NCI-H2029 treated with DMSO at 0.1 percent for 48 hours (cell line): ENCODE measurements at regions not wholly inside any gene's neighbourhood (a gene's known extent, or its start where the extent isn't known, plus 50 kb on each side); places are given as distances from the start of the nearest gene placed in this dataset.
"Not testable (repeated sequence)": the region's sequence is repeated elsewhere in the genome, so short reads cannot be mapped to it uniquely, and the experiment has no call there.

Experiments
- DNase-seq: peaks from one replicate; lab custom pipeline; 2025; lab: John Stamatoyannopoulos, UW

DNA sequence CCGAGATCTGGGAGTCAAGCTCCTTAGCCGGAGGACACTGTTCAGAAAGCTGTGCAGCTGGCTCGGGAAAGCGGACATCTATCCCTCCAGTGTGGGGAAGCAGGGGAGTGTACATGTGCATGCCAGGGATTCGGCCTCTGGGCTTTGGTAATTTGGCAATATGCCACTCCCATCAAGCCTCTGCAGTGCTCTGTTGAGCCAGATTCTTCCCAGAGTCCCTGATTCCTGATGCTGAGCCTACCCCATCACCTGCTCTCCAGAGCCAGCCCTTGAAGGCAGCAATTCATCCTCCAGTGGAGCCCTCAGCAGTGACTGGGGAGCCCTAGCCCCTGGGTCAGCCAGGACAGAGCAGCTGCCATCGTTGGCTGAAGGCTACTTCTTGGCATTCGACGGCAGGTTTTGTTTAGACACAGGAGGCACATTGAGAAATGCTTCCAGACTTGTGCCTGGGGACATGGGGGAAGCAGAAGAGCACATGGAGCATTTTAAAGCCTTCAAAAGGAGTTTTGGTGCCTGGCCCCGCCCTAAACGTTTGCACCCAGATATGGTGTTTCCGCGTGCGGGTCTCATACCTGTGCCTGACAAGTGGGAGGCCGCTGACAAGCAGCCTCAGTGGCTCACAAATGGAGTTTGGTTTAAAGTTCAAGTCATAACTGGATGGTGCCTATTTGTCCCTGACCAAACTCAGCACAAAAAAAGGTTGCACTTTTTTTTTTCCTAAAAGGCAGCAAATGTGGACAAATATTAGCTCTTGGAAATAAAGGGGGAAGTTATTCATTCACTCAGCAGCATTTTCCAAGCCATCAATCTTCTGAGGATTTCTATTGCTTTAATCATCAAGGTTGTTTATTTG is 272.8 kb downstream of the CYRIA start:
- DNase-seq: no peak

DNA sequence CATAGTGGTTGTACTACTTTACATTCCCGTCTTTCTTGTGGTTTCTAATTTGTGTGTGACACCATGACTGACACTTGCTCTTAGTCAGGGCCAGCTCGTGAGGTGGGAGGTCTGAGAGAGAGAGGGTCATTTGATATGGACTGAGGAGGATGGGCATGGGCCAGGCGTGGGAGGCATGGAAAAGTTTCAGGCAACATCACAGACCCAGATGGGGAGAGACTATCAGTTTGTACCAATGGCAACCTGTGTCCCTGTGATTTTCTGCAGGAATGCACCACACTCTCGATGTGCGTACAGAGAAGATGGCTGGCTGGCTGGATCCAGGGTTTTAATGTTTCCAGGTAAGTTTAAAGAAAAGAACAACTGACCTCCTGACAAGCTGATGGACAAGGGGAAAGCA is 273.6 kb downstream of the CYRIA start:
- no peak for DNase-seq

DNA sequence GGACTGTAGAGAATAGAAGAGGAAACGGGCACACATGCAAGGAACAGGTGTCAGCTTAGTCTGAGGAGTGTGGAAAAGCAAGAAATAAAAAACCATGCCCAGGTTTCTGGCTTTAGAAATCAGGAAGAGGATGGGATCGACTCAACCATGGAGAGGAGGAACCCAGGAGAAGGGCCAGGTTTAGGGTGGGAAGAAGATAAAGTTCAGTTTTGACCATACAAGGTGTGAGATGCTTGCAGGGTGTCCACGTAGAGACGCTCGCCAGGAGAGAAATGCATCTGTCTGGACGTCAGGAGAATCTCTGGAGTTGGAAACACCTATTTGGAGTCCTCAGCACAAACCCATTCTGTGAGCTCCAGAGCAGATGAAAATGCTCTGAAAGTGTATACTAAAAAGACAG is 275.1 kb downstream of the CYRIA start:
- DNase-seq: no peak

DNA sequence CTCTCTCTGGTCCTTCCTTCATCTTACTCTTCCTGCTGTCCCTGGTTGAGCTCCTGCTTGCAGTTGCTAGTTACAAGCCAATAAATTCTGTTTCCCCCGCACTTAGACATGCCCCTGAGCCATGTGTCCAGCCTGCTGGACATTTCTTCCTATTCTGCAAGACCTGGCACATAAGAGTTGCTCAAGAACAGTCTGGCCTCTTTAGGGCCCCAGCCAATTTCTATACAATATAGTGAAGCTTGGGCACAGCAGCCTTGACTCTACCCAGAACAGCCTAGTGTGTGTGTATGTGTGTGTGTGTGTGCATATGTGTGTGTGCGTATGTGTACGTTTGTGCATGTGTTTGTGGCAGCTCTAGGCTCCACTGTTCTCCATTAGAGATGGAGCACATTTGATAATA is 276.0 kb downstream of the CYRIA start:
- no peak for DNase-seq

DNA sequence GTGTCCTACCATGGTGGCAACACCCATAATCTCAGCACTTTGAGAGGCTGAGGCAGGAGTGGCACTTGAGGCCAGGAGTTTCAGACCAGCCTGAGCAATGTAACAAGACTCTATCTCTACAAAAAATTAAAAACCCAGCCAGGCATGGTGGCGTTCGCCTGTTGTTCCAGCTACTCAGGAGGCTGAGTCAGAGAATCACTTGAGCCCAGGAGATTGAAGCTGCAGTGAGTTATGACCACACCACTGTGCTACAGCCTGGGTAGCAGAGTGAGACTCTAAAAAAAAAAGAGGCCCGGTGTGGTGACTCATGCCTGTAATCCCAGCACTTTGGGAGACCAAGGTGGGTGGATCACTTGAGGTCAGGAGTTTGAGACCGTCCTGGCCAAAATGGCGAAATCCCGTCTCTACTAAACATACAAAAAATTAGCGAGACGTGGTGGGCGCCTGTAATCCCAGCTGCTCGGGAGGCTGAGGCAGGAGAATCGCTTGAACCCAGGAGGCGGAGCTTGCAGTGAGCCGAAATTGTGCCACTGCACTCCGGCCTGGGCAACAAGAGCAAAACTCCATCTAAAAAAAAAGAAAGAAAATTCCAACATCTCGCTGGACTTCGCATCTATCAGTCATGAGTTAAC is 277.3 kb downstream of the CYRIA start:
- not testable (repeated sequence) for DNase-seq

DNA sequence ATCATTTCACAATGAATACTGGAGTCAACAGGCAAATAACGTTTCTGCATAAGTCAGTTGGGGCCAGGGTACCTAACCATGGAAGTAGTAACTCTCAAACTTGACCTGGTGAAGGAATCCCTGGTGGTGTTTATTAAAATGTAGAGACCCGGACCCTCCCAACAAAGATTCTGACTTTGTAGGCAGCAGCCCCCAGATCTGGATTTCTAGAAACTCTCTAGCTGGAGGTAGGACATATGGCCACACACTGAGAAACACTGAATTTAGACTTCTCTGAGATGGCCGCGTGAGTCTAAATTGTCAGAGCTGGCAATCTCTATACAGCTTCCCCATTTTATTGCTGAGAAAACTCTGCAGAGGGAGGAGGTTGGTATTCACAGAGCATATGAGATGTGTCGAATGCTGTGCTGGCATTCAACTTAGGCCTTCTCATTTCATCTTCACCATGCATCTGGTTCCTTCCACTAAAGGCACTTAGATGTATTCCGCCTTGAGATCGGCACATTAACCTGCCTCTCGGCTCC is 278.1 kb downstream of the CYRIA start:
- no peak for DNase-seq

DNA sequence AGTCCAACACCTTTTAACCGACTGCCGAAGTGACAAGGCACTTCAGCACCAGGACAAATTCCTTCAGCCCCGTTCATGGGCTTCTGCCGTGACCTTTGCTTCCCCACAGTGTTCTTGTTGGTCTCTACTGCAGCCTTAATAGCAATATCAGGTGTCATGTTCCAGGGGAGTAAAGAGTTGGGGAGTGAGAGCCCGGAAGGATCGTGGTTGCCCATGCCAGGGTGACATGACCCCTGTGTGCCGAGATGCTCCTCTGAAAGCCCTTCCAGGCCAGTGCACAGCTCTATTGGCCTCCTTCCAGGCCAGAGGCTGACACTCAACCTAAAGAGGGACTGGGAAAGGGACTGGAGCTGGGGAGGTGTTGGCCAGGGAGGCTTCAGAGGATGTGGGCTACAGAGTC is 279.2 kb downstream of the CYRIA start:
- no peak for DNase-seq

DNA sequence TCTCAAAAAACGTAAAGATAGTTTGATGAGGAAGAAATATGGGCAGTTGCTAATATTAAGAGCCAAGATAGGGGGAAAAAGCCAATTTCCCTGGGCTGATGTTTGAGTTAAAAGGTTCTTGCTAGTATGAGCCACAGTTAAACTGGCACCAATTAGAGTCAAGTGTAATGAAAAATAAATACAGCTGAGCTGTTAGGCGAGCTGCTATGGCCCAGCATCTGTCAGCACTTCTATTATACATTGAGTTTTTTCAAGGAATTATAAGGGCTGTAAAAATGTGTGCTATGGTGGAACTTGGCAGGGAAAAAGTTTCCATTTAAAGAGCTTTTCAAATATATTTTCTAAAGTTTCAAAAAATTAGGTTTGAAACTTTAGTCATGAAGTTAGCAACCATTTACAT is 279.6 kb downstream of the CYRIA start:
- DNase-seq: no peak

DNA sequence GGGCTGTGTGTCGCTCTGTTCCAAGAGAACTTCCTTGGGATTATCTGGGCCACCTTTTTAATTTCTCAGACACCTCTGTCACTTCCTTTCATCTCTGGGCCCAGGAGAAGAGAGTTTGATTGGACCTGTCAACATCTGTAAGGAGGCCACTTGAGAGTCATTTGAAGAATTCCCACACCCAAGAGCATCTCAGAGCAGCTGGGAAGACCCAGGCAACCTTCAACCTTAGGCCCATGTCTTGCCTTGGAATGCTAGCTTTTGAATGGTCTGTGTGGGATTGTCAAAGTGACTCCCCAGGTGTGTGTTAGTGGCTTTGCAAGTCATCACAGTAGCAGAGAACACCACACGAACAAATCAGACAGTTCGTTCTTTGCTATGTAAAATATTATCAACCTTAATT is 280.3 kb downstream of the CYRIA start:
- DNase-seq: no peak

DNA sequence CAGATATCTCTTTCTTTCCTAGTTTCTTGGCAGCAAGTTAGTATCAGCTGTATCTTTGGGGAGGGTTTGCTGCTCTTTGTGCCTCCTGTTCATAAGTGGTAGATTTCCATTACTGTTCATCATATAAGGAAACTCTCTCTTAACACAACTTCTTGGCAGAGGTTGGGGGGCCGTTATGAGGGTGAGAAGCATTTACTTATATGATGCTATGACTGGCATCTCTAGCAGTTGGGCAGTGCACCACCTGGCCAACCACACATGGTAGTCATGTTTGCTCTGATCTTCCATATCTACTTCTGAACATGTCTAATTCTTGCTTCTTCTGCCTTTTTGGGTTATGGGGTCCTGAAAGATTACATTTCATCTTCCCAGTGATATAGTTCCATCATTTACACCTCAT is 282.2 kb downstream of the CYRIA start:
- DNase-seq: no peak

DNA sequence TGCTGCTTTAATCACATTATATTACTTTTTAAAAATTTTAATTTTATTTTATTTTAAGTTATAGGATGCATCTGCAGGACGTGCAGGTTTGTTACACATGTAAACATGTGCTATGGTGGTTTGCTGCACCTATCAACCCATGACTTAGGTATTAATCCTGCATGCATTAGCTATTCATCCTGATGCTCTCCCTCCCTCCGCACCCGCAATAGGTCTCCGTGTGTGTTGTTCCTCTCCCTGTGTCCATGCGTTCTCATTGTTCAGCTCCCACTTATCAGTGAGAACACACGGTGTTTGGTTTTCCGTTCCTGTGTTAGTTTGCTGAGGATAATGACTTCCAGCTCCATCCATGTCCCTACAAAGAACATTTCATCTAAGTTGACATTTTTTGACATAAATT is 283.2 kb downstream of the CYRIA start:
- no peak for DNase-seq

DNA sequence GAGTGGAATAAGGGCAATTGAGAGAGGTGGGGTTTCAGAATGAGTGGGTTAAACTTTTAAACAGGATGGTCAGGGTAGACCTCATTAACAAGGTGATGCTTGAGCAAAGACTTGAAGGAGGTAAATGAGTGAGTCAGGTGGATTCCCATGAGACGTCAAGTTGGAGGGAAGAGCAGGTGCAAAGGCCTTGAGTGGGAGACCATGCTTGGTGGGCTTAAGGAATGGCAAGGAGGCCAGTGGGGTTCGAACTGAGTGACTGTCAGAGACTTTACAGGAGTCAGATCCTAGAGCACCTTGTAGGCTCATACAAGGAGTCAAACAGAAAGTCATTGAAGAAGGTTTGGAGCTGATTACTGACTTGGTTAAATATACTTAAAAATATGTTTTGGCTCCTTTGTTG is 284.1 kb downstream of the CYRIA start:
- no peak for DNase-seq

DNA sequence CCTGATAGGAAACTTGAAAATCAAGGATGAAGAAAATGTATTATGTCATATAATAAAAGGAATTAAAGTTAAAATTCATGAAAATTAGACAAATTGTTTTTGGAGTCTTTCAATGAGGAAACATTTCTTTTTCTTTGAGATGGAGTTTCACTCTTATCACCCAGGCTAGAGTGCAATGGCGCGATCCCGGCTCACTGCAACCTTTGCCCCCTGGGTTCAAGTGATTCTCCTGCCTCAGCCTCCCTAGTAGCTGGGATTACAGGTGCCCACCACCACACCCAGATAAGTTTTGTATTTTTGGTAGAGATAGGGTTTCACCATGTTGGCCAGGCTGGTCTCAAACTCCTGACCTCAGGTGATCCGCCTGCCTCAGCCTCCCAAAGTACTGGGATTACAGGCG is 285.7 kb downstream of the CYRIA start:
- not testable (repeated sequence) for DNase-seq

DNA sequence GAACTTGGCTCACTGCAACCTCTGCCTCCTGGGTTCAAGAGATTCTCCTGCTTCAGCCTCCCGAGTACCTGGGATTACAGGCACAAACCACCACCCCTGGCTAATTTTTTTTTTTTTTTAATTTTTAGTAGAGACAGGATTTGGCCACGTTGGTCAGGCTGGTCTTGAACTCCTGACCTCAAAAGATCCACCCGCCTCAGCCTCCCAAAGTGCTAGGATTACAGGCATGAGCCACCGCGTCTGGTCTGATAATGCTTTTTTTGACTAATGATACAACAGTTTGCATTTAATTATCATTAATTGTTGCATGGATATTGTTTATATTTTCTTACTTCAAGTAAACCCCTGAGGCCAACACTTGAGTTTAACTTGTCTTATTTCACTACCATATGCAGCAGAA is 286.6 kb downstream of the CYRIA start:
- not testable (repeated sequence) for DNase-seq

DNA sequence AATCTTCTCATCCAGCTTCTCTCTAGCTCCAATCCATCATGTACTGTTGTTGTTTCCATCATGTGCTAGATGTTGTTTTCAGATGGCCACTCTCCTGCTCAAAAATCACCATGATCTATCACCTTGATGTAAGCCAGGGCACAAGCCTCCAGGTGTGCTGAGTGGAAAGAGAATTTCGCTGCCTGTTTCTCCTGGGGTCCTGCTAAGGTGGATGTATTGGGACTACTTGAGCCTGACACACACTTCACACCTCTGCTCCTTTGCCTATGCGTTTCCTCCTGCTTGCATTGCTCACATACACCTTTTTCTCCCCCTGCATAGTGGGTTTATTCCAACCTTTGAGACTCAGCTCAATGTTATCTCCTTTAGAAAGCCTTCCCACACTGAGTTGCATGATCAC is 287.6 kb downstream of the CYRIA start:
- no peak for DNase-seq

DNA sequence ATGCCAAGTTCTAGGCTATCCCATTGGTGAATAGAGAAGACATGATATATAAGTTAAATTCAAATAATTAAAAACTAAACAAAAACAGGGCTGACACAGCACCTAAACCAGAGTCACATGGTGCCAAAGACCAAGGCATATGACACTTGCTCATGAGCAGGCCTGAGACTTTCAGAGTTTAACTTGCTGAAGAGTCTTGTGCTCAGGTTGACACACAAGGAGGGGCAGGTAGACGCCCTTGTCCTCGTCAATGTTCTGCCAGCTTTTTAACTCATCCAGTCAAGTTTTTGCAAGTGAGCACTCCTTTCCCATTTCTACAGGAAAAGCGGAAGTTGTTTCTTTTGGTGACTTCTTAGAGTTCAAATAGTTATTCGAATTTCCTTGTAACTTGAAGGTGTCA is 289.7 kb downstream of the CYRIA start:
- DNase-seq: no peak

DNA sequence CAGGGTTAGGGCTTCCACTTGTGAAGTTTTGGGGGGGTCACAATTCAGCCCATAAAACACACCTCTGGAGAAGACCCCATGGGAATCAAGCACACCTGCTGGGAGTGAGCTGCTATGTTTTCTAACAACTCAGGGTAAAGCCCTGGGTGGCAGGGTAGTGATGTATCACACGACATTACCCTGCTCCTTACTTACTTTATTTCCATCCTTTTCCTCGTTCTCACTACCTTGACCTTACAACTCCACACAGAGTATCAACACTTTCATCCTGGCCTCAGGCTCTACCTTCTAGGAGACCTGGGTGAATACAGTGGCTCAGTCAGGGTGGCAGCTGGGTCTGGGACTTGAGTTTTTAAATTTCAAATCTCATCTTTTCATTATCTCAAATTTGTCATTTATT is 290.3 kb downstream of the CYRIA start:
- DNase-seq: no peak

DNA sequence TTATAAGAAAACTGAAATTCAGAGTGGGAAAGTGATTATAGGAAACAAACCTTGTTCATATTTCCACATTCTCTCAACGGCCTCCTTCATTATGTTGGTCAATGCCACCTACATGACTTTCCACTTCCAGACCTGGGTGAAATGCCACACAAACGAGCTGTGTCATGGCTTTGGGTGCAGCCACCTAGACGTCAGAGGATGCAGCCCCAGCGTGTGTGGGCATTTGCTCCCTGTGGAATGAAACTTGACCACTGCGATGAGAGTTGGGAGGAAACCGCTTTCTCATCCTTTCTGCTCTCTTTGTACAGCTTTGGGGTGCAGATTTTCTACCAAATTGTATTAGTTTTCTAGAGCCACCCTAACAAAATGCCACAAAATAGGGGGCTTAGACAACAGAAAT is 291.0 kb downstream of the CYRIA start:
- DNase-seq: no peak

DNA sequence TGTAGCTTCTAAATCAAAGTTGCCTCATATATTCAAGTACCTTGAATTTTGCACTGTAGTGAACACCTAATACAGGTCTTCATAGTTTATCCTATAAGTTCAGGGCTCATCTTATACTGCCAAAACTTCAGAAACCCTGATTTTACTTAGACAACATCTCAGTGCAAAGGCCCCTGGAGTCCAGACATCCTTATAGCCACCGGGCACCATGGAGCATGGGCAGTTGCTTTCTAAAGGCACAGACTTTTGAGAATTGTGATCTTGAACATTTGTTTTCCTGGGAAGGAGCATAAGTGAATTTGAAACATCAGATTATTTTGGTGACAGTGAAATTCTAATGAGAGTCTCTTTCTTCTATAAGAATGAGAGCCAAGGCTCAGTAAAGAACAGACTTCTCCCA is 292.3 kb downstream of the CYRIA start:
- no peak for DNase-seq

DNA sequence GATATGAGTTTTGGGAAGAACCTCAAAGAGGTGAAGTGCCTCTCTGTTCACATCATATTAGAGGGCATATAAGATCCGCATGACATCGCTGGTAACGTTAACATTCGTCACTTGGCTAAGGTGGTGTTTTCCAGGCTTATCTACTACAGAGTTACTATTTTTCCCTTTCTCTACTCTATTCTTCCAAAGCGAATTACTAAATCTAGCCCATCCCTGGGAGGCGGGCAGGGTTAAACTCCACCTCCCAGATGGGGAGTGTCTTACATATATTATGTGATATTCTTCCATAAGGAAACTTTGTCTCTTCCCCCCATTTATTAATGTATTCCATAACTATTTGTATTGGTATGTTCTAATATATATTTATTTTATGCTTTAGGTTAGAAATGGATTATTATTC is 293.9 kb downstream of the CYRIA start:
- DNase-seq: no peak

DNA sequence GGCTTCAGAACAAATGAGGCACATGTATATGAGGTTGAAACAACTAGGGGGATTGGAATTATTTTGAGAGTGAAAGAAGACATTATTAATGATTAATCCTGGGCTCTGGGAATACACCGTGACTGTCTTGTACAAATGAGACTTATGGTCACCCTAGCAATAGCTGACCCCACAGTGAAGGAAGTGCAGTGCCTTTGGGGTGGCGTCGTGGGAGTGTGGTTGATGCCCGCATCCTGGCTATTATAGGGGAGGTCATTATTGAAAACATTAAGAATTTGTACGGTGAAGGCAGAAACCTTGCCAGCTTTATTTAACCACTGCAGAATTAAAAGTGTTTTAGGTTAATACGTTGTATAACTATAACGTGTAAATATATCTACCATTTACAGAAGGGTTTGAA is 296.7 kb downstream of the CYRIA start:
- no peak for DNase-seq

DNA sequence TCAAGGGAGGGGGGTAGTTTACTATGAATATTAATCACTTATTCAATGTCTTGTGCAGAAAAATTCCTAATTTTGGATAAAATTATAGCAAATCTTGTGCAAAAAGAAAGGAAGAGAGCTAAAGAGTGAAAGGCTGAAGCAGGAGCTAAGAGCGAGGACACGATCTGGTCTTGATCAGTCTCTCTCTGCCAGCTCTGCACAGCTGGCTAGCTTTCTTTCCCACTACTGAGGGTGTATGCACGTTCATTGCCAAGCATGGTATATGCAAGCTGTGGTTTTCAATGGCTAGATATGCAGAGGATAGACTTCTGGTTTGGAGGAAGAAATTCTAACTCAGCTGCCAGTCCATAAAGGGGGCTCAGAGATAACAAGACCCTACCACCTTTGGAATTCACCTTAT is 297.3 kb downstream of the CYRIA start:
- DNase-seq: no peak

DNA sequence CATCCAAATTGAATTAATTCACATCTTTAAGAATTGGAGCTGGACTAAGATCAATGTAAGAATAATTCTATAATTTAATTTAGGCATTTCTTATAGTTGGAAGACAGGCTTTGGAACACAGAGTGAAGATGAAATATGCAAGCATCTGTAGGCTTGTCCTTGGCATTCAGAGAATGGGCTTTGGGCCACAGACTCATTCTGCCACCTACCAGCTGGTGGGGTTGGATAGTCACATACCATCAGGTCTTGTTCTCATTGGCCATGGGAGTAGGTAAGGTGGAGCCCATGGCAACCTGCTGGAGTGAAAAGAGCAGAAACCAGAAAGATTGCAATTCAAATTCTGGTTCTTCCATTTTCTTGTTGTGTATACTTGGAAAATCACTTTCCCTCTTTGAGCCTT is 300.3 kb downstream of the CYRIA start:
- no peak for DNase-seq

DNA sequence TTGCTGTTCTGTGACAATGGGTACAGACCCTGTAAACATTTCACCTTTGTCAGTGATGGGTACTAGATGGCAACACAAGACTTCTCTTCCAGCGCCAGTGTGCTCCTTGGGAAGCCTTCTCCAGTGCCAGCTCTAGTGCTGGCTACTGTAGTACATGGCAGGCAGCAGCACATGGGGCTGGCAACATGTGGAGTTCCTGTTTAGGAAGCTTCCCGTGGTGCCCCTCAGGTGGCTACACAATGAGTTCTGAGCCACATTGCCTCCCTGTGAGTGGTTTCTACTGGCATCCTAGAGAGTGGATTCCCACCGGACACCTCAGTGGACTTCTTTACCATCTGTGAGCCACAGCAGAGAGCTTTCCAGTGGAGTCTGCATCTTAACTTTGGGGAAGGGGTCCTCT is 302.1 kb downstream of the CYRIA start:
- DNase-seq: no peak
